MM.1S (cell line): ENCODE measurements at regions not wholly inside any gene's neighbourhood (a gene's known extent, or its start where the extent isn't known, plus 50 kb on each side); places are given as distances from the start of the nearest gene placed in this dataset.

Experiments
- EZH2 ChIP-seq: fragments of 300-600 bp; sonication (generic); optimal IDR thresholded peaks from 2 replicates; pipeline ENCODE3; 2017; ENCODE audit warnings: low read depth, mild to moderate bottlenecking, antibody characterized with exemption, low read length, mixed read lengths
- TF ChIP-seq, protein P1 (sequence below): fragments of 300-600 bp; sonication (generic); IDR thresholded peaks from 2 replicates; pipeline ENCODE4 v1.5.1; 2016; ENCODE audit warnings: antibody characterized with exemption, low read length, mixed read lengths

DNA sequence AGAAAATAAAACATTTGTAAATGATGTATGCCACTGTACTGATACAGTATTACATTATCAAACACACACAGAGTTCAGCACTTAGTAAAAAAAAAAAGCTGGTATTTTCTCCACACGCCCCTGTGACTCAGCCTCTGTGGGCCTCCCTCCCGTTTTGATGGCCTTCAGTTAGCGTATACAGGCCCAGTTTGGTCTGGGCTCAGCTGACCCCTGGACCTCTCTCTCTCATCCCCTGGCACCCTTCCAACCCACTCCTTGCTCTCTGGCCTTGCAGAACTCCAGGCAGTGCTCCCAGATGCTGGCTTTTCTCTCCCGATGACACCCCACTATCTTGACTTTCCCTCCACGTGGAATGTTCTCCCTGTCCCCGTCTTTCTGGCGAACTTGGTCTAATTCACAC lies 89.0 kb upstream of the LIMCH1 start:
- TF ChIP-seq, protein P1, sequence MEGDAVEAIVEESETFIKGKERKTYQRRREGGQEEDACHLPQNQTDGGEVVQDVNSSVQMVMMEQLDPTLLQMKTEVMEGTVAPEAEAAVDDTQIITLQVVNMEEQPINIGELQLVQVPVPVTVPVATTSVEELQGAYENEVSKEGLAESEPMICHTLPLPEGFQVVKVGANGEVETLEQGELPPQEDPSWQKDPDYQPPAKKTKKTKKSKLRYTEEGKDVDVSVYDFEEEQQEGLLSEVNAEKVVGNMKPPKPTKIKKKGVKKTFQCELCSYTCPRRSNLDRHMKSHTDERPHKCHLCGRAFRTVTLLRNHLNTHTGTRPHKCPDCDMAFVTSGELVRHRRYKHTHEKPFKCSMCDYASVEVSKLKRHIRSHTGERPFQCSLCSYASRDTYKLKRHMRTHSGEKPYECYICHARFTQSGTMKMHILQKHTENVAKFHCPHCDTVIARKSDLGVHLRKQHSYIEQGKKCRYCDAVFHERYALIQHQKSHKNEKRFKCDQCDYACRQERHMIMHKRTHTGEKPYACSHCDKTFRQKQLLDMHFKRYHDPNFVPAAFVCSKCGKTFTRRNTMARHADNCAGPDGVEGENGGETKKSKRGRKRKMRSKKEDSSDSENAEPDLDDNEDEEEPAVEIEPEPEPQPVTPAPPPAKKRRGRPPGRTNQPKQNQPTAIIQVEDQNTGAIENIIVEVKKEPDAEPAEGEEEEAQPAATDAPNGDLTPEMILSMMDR, result no peak
- TF ChIP-seq EZH2, result no peak
